ENCODE measurements at regions not wholly inside any gene's neighbourhood (a gene's known extent, or its start where the extent isn't known, plus 50 kb on each side); places are given as distances from the start of the nearest gene placed in this dataset.
A peak's percentile ranks its signal among the peaks of the same experiment; 100 is the strongest.

DNA sequence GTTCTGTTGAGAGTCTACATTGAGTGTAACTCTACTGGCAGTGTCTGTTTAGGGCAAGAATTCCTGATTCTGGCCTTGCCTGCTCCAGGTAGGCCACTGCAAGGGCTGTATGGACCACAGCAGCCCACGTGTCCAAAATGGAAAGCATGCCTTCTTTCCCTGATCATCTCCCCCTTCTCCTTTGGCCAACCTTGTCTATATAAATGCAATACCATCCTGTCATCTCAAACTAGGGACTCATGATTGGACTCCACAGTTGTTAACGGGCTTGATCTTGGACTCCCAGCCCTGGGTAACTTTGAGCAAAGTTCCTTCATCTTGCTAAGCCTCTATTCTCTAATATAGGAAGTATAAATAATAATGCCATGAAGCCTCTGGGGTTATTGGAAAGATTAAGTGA lies 533.6 kb downstream of the BNC2 start:
- TF ChIP-seq, protein P1, sequence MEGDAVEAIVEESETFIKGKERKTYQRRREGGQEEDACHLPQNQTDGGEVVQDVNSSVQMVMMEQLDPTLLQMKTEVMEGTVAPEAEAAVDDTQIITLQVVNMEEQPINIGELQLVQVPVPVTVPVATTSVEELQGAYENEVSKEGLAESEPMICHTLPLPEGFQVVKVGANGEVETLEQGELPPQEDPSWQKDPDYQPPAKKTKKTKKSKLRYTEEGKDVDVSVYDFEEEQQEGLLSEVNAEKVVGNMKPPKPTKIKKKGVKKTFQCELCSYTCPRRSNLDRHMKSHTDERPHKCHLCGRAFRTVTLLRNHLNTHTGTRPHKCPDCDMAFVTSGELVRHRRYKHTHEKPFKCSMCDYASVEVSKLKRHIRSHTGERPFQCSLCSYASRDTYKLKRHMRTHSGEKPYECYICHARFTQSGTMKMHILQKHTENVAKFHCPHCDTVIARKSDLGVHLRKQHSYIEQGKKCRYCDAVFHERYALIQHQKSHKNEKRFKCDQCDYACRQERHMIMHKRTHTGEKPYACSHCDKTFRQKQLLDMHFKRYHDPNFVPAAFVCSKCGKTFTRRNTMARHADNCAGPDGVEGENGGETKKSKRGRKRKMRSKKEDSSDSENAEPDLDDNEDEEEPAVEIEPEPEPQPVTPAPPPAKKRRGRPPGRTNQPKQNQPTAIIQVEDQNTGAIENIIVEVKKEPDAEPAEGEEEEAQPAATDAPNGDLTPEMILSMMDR (conservative IDR thresholded peaks at IDR 0.05; ENCODE audit: low read length) = no peak
- DNase-seq (ENCODE audit: low read depth) = no peak
- H3K4me3 ChIP-seq (ENCODE audit: low read length) = no peak overlapping the region

DNA sequence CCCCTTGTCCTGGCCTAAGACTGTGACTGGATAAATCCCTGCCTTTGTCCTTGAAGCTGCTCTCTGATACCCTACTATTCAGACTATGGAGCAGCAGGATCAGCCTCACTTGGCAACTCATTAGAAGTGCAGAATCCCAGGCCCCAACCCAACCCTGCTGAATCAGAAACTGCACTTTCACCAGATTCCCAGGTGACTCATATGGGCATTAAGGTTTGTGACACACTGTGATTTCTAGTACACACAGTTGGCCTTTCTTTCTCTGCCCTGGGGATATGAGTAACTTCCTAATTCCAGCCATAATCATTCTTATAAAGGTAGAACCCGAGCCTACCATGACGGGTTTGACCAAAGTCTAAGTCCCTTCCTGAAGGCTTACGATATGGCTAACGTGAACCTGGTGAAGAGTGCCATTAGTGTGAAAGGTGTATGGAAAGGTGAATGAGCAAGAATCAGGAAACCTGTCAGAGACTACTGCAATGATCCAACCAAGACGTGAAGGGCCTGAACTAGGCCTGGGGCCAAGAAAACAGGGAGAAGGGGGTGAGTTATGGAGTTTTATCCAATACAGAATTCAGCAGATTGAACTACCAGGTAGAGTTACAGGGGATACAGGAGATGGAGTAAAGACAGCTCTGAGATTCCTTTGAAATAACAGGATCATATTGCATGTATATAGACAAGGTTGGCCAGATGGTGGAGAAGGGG lies 533.0 kb downstream of the BNC2 start:
- TF ChIP-seq, protein P1 (conservative IDR thresholded peaks at IDR 0.05; ENCODE audit: low read length) = no peak
- peak; percentile 86 for DNase-seq (ENCODE audit: low read depth)
- H3K4me3 ChIP-seq (ENCODE audit: low read length) = no peak overlapping the region

DNA sequence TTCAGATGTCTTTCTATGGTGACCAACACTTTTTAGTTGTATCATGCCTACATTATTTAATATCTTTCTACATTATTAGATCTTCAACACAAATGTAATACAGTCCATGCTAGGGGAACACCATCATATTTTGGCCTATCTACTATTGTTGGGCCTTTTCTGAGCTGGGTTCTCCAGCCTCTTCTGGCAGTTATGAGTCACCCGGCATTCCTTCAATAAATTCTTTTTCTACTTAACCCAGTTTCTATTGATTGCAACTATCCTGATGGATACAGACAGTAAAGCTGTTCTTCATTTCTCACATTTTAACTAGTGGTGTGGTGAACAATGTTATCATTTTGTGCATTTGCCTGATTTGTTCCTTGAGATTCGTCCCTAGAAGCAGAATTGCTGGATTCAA lies 529.3 kb downstream of the BNC2 start:
- TF ChIP-seq, protein P1 (conservative IDR thresholded peaks at IDR 0.05; ENCODE audit: low read length) = no peak
- peak; percentile 71 for DNase-seq (ENCODE audit: low read depth)

DNA sequence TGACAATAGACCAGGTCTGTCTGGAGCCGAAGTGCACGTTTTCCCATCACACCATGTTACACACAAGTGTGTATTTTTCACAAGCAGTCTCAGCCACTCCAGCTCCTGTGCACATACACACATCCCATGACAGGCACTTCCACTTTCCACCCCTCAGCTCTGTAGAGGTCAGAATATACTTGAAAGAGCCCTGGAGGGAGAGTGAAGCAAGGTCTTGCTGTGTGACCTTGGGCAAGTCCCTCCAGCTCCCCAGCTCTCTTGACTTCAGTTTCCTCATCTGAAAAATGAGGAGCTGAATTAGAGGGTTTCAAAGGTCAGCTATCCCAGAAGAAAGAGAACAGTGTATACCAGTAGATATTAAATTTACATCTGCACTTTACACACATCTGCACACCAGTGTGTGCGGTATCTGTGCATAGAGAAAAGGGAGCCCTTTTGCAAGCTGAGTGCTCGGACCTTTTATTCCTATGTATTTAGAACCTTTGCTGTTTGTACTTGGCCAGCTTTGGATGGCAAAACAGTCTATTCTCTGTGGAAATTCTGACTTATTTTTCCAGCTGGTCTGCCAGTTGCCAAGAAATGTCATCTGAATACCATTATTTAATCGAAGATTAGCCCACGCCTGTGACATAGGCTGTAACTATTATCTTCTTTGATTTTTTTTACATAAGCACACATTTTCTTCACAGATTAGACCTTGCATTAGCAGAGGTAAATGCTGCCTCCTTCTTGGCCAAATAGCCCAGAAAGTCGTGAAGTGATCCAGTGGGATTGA lies 528.0 kb downstream of the BNC2 start:
- TF ChIP-seq, protein P1 (conservative IDR thresholded peaks at IDR 0.05; ENCODE audit: low read length) = no peak
- peak; percentile 13 for DNase-seq (ENCODE audit: low read depth)
- no peak overlapping the region for H3K4me3 ChIP-seq (ENCODE audit: low read length)

More for the DNA sequence above, 529.3 kb downstream of the BNC2 start:
- no peak overlapping the region for H3K4me3 ChIP-seq (ENCODE audit: low read length)

DNA sequence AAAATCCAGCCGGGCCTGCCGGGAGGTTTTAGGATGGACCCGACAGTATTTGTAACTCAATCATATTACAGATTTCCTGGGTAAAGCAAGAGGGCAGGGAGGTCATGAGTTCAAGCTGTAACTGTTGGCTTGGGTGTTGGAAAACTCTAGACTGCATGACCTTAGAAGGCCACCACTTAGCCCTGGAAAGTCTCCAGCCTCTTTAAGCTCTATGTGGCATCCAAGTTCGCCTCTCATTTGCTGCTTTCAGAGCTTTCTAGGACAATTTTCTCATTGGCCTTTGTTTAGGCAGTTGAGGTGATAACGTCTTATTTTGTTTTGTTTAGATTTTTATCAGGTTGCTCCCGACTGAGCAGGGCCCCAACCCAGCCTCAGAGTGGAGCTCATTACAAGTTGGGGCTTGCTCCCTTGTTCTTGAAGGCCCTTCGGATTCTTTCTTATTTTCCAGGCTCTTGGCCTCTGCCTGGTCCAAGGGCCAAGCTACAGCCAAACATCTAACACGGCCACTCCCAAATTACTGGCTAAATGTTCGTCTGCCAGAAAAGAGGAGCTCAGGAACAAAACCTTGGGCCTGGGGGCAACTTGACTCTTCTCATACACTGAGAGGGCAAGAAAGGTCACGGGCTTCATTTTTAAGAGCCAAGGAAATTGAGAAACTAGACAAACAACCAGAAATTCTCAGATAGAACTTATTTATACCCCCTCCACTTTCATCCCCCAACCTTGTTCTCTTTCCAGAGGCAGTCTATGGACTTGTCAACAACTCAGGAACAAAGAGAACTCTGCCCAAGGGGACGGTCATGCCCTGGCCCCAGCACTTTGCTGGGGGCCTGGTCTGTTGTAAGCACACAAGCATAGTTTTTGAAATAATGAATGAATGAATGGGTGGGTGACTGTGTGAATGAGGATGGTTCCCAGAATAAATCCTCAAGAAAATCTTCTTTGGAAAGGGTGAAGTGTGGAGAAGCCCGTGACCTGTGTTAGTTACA lies 526.9 kb downstream of the BNC2 start:
- no peak overlapping the region for H3K4me3 ChIP-seq (ENCODE audit: low read length)
- TF ChIP-seq, protein P1 (conservative IDR thresholded peaks at IDR 0.05; ENCODE audit: low read length) = no peak
- no peak for DNase-seq (ENCODE audit: low read depth)

DNA sequence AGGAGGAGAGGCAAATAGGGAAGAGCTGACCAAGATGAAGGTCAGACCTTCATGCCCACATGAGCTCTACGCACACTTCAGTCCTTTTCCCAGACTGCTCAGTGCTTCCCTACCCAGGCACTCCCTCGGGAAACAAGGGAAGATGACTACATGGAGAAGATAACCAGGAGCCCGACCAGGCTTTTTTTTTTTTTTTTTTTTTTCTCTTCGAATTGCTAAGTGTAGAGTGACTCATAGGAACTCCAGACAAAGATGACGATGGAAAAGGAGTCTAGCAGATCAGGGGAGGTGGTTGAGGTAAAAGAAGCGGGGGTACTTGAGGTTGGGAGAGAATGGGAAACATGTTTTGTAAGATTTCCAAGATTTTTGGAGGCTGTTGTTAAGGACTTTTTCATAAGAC lies 526.1 kb downstream of the BNC2 start:
- no peak overlapping the region for H3K4me3 ChIP-seq (ENCODE audit: low read length)
- DNase-seq (ENCODE audit: low read depth) = peak; percentile 93
- TF ChIP-seq, protein P1 (conservative IDR thresholded peaks at IDR 0.05; ENCODE audit: low read length) = no peak

Measured in AG10803 (cell line).